Suprapubic skin (tissue), 4 donors: ENCODE measurements at regions not wholly inside any gene's neighbourhood (a gene's known extent, or its start where the extent isn't known, plus 50 kb on each side); places are given as distances from the start of the nearest gene placed in this dataset.

Experiments used
- CTCF ChIP-seq, 2 donors: fragments of 200-600 bp in 1 of 2; fragments of 450-650 bp in 1 of 2; sonication (generic) in 1 of 2; IDR thresholded peaks; one replicate each; pipeline ENCODE4 v1.5.1; 2016 to 2019; ENCODE audit warnings: antibody characterized with exemption in 2 of 2, mild to moderate bottlenecking in 1 of 2, moderate library complexity in 1 of 2
- POLR2A ChIP-seq, 2 donors: fragments of 450-650 bp; IDR thresholded peaks; one replicate each; pipeline ENCODE4 v1.6.1; 2017; ENCODE audit warnings: antibody characterized with exemption in 2 of 2, mild to moderate bottlenecking in 2 of 2, moderate library complexity in 2 of 2
- POLR2AphosphoS5 ChIP-seq, 3 donors: sonication (generic); formaldehyde crosslinking; IDR thresholded peaks; one replicate each; pipeline ENCODE4 v1.6.1; 2017; ENCODE audit warnings: antibody characterized with exemption in 3 of 3

- TF ChIP-seq POLR2AphosphoS5 (IDR thresholded peaks at IDR 0.05) (no peak), CTCF (IDR thresholded peaks at IDR 0.05) (no peak), POLR2A (IDR thresholded peaks at IDR 0.05) (no peak)
Observed at GRCh38 chr16:35194681-35195080, 1735.3 kb downstream of the TP53TG3F start.
